M059J (cell line): ENCODE measurements at regions not wholly inside any gene's neighbourhood (a gene's known extent, or its start where the extent isn't known, plus 50 kb on each side); places are given as distances from the start of the nearest gene placed in this dataset.

Experiments
- DNase-seq: peaks from one replicate; pipeline ENCODE4 v3.0.0-alpha.2; 2012; ENCODE audit warnings: low read depth

DNA sequence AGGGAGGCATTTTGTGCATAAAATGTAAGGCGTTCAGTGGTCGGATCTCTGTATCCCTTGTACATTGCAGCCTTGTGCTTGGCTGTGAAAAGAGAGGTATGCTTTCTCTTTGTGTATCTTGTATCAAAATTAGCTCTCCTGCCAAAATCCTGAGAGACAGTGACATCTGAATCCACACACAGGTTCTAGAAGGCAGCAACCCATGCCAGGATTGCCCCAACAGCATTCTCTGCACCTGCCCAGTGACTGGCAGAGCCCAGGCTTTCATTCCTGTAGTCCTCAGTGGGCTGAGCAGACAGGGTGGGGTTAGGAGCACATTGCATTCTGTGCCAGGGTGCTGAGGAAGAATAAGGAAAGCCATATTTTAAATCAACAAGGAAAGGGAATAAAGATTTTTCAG is 740.3 kb upstream of the RAB6C start:
- no peak for DNase-seq

DNA sequence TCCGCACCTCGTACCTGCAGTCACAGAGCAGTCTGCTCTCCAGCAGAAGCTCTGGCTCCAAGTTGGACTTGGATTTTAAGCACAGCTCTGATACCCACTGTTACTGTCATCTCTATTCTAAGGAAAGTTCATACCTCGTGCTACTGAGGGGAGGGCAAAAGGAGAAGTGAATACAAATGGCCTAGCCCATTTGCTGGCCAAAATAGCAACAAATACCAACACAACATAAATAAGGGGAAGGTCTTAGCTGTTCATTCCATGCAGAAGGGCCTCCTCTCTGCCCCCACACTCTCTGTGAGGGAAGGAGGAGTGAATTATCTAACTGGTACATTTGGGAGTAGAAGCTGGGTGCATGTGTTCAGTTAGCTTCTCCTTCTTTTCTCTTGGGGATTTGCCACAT is 739.4 kb upstream of the RAB6C start:
- no peak for DNase-seq

DNA sequence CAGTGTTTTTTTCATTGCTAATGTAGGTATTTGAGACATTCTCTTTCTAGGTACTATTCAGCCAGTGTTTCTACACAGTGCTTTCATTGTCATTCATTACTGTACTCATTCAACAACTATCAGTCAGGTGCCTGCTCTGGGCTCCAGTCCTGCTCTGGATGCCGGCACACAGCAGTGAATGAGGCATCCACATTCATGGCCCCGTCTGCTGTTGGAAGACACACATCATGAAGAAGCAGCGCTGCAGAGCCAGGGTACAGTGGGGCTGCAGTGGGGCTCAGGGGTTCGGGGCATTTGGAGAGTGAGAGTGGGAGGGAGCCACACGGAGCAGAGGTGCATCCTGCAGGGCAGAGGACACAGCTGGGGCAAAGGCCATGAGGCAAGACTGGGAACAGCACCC is 737.2 kb upstream of the RAB6C start:
- no peak for DNase-seq

DNA sequence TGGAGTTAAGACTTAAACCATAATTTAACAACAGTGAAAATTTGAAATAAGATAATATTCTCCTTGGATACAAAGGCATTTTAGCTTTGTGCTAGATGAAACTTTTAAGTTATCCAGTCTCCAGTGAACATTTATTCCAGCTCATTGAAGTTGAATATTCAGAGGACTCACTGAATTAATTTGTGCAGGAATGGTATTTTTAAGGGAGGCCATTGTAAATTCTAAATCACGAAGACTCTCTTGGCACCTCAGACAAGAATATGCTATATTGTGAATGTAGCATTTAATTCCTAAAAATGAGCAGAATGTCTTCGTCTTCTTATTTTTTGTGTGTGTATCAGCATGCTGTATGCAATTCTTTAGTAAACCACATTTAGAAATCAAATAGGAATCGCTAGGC is 731.7 kb upstream of the RAB6C start:
- DNase-seq, result no peak

DNA sequence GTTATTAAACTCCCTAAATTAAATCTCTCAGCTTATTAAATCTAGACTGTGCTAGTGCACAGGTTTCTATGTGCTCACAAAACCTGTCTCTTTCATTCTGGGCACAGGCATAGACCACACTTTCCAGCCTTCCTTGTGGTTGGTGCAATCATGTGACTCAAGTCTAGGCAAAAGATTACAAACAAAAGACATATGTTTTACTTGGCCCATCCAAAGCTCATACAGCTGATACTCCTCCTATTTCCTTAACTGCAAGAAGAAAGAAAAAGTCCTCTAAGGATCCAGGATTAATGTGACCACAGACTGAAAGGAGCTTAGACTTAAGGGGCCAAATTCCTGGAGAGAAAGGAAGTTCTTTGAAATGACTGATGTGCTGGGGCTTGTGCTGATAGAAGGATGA is 731.3 kb upstream of the RAB6C start:
- DNase-seq, result no peak

DNA sequence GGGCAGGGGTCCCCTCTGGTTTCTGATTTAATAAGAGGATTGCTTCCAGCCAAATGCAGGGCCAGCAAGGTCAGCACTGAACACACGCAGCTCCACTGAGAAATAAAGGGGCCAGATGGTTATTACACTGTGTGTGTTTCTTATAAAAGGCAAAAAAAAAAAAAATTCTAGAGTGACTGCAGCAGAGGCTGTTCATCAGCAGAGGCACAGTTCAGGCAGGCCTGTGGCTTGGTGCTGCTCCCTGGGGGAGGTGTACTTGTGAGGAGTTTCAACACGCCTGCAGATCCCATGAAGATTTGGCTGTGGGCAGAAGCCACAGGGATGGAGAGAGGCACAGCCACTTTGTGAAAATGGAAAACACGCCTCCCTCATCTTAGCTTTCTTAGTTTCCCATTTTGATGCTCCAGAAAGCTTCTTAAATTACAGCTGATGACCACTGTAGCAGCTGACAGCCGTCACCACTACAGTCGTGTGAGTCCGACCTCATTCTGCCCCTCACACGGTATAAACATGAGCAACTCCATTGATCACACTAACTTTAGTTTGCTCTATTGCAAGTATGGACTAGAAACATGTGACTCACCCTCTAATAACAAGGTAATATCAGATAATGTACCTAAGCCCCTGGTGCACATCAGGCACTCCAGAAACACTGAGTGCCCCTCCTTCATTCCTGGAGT is 726.5 kb upstream of the RAB6C start:
- DNase-seq, result no peak

DNA sequence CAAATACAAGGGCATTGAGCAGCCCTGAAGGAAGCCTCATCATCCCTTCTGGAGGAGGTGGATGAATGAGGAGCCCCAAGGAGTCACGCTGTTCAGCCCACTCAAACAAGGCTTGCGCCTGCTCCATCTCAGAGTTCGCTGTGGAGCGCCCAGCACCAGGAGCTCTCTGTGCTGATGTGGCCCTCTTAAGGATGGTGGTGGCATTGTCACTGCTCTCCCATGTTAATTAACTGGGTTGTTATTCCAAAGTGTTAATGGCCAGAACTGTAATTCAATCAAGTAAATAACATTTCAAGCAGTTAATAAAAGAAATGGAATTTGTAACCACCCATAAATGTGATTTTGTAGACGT is 726.0 kb upstream of the RAB6C start:
- no peak for DNase-seq

DNA sequence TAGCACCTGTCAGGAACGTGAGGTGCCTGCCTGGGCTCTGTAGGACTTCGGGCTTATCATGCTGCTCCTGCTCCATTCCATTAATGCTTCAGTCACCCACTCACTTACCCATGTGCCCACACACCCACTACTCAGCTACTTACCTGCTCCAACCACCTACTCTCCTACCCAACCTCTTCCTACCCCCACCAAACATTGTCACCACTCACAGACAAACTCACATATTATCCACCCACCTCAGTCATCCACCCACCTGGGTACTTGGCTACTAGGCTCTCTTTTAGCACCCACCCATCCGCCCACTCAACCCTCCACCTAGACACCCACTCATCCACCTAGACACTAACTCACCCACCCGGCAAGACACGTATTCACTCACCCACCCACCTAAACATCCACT is 724.7 kb upstream of the RAB6C start:
- DNase-seq, result no peak

DNA sequence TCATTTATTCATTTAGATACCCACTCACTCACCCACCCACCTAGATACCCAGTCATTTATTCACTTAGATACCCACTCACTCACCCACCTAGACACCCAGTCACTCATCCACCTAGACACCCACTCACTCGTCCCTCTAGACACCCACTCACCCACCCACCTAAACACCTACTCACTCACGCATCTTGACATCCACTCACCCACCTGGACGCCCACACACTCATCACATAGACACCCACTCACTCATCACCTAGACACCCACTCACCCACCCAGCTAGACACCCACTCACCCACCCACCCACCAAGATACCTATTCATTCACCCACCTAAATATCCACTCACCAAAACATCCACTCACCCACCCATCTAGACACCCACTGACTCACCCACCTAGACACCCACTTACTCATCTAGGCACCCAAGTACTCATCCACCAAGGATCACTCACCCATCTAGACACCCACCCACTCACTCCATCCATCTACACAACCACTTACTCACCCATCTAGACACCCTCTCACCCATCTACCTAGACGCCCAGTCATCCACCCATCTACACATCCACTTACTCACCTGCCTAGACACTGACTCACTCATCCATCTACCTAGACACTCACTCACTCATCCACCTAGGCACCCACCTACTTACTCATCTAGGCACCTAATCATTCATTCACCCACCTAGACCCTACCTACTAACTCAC is 723.7 kb upstream of the RAB6C start:
- DNase-seq, result no peak

DNA sequence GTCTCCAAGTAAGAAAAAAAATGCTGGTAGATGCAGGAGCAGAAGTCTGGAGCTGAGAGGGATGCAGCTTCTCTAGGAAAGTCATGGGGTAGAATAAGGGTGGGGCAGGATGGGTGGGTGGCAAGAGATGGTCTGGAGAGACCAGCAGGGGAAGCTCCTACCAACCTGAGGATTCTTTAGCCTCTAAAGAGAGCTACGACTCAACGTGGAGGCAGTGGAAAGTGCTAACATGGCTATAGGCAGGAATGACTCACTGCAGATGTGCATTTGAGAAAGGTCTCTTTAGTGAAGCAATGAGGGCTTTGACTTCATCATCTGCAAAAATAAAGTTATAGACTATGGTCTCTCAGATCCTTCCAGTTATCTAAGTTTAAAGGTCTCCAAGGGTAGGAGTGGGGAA is 722.8 kb upstream of the RAB6C start:
- DNase-seq, result no peak

DNA sequence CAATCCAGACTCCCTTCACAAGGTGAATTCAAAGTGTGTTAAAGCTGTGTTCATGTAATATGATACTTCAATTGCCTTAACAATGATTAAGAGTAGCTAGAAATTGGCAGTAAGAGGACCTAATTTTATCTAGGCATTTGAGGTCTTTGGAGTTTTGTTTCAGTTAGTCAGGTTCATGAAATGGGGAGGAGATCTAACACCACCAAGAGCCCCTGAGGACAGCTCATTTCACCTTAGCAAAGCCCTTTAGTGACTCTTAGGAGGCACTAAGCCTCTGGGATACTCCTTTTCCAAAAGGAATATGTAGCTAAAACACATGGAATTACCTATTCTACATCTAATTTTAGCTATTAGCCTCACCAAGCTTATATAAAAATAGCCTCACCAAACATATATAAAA is 716.5 kb upstream of the RAB6C start:
- DNase-seq, result no peak

DNA sequence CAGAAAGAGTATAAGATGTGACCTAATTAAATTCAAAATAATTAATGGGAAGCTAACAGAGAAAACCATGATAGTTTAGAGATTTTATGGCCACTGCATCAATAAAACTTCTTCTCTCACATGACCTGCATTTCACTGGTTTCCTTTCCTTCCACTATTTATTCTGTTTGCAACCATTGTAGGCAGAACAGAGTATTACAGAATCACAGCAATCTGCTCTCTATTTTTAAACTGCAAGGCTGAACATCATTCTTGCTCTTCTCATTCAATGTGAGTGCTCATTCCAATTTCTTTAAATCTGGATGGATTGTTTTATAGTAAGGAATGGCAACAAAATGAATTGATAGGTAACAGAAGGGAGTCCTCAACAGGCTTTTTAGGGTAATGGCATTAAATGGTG is 715.5 kb upstream of the RAB6C start:
- DNase-seq, result no peak

DNA sequence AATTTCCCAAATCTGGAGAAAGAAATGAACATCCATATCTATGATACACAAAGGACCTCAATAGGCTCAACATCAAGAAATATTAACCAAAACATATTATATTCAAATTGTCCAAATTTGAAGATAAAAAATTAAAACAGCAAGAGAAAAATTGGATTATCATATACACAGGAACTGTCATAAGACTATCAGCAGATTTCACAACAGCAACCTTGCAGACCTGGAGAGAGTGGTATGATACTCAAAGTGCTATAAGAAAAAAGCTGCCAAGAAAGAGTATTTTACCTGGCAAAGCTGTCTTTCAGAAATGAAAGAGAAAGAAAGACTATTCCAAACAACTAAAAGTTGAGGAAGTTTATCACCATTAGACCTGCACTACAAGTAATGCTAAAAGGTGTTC is 711.9 kb upstream of the RAB6C start:
- DNase-seq, result no peak

DNA sequence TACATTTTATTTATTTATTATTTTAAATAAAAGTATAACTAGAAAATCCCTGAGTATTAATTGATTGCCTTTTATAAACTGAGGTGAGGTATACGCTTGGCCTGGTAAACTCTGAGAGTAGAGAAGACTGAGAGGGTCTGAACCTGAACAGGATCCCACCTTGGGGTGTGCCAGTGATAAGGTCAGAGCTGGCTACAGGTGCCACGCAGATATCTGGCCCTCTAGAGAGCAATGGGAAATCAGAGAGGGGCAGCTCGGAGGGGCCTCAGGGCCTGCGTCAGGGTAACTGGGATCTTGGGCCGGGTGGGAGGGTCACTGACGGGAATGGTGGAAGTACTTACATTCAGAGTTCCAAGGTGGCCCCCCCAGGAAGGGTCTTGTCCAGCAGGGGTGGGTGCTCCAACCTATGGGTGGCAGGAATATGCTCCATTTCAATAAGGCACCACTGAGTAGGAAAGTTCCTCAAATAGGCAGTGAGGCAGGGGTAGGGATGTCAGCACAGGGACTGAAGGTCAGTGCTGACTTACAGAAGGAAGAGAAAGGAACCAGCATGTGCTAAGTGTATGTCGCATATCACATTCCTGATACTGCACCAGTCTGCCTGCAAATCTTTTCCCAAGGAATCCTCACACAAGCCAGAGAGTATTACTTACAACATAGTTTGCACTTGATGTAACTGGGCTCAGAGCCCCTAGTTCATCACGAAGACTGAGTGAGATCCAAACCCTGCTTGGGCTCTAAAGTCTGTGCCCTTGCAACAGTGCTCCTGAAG is 706.0 kb upstream of the RAB6C start:
- DNase-seq, result no peak

DNA sequence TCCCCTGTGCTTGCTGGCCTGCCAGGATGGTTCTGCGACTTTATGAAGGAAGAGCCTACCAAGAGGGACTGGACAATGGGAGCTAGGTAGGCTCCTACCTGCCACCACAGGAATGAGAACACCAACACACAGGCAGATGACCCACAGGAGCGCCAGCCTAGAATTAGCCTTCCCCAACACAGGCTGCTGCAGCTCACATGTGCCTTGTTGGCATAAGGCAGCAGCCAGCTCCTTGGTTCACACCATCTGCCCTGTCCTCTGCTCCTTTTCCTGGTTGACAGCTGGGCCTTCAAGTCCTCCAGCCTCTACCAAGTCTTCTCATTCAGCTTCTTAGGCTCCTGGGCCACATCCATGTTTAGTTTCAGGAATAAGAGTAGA is 705.4 kb upstream of the RAB6C start:
- DNase-seq, result no peak

DNA sequence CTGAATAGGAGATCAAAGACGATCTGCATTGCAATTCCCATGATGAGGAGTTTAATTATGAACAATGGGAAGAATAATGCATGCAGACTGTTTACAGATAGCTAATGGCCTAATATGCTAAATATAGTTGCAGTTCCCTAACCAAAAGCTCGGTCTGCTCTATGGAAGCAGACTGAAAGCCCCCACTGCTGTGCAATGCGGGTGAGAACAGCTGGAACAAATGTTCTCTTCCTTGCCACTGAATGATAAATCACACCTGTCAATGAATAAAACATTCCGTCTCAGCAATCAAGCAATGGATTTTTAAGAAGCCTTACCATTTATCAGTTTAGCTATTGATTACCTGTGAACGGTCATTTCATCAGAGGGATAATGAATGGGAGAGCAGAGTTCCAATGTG is 704.5 kb upstream of the RAB6C start:
- no peak for DNase-seq

DNA sequence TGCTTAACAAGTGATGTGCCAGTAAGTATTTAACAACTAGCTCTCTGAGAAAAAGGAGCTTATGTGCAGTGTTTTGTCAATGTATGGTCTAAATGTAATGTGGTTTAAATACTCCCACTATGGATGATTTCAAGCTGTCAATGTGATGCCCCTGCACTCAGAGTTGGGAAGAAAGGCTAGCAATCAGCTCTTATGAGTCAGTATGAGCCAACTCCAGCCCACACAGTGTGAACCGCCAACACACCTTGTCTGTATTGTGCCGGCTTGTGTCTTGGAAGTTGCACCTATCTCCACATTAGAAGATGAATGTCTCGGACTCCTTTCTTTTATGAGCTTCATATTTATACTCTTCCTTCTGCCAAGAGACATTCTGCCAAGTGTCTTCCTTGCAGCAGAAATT is 703.8 kb upstream of the RAB6C start:
- no peak for DNase-seq

DNA sequence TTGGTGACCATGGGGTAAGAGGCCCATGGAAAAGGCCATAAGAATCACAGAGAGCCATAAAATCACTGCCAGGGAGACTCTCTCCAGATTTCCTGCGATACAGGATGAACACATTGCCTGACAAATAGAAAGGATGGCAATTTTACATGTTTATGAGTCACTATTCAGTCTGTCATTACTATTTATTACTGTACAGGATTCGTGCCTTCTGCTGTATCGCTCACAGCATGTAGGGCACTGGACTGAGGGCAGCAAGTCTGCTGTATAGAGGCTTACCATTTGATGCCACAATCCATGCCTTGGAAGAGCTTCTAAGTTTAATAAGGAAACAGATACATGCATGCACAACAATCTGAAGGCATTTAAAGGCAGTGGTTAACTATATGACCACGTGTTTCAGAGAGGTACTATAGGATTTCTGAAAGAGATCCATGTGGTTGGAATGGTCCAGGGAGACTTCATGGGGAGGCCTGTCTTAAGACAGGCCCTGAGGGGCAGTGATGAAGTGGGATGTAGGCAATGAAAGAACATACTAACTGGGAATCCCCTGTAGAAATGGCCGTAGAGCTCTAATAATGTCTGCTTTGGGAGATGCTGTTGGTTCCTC is 702.4 kb upstream of the RAB6C start:
- DNase-seq, result peak; percentile 2

DNA sequence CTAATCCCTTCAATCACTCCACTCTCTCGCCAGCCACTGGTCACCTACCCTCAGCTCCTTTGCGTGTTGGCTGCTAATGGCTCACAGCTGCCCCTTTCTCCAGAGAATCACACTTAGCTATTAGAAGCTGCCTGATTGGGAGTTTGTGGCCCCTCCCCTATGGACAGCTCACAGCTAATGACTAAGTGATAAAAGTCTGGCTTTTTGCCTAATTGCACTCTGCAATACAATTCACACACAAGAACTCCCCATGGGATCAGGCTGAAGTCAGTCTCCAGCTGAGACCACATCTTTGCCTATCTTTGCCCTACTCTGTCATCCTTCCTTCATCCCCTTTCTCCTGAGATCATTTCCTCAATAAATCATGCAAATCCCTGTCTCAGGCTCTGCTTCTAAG is 701.9 kb upstream of the RAB6C start:
- DNase-seq, result peak; percentile 6

DNA sequence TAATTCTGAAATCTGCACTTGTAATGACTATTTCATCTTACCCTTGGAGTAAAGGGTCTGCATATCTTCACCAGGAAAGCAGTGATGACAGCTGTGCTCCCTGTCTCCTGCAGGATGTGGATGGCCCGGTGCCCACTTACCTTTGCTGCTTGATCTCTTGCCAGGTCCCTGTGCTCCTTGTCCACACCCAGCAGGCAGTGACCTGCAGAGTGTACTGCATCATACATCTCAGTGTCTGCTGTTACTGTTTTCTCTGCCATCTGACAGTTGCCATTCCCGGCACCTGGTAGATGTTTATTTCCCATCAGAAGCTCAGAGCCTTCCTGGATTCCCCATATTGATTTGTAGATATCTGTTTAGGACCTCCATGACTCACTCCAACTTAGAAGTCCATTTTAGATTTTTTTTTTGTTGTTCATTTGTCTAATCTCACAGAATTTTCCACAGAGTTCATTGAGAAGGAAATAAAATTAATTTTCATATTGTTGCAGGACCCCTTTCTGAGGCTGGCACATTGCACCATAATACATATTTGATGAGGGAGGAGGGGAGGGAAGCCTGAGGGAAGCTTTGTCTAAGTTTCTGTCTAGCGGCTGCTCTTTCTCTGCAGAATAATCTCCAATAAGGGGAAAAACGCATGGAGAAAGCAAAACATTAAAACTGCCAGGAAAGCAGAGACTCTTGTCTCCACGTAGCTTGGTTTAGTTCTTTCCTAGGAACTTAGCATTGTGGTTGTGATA is 697.5 kb upstream of the RAB6C start:
- no peak for DNase-seq

DNA sequence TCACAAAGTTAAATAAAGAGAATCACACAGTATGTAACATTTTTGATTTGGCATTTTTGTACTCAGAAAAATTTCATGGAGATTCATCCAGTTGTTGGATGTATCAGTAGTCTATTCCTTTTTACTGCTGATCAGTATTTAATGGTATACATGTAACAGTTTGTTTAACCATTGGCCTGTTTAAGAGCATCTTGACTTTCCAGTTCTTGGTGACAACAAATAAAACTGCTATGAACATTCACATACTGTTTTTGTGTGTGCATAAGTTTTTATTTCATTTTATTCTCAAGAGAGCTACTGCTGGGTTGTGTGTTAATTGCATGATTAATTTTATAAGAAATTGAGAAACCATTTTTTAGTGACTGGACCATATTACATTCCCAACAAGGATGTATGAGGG is 694.5 kb upstream of the RAB6C start:
- no peak for DNase-seq

DNA sequence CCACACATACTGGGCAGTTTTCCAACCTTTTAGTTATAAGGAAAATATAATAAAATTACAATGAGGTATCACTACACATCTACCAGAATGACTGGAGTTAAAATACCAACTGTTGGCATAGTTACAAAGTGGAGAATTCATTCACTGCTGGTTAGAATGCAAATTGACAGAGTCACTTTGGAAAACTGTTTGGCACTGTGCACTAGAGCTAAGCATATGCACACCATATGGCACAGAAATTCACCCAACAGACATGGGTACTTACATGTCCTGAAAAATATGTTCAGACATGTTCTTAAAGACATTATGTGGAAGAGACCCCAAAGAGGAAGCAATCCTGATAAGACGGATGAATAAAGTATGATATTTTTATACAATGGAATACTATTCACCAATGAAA is 686.1 kb upstream of the RAB6C start:
- no peak for DNase-seq
